Lower leg skin (tissue), 4 donors: ENCODE measurements at regions not wholly inside any gene's neighbourhood (a gene's known extent, or its start where the extent isn't known, plus 50 kb on each side); places are given as distances from the start of the nearest gene placed in this dataset.
"Not testable (repeated sequence)": the region's sequence is repeated elsewhere in the genome, so short reads cannot be mapped to it uniquely, and the experiment has no call there.

ENCODE experiments used
- DNase-seq, 2 donors: peaks; one replicate each; pipeline ENCODE4 v3.0.0-alpha.2; 2019; ENCODE audit warnings: low spot score in 2 of 2
- H3K4me3 ChIP-seq: fragments of 200-600 bp; sonication (generic); 2 replicates; pipeline ENCODE4 v1.5.1; 2017; ENCODE audit warnings: mild to moderate bottlenecking, low read depth; ENCODE audit not compliant: poor library complexity, severe bottlenecking
- CTCF ChIP-seq, 3 donors: fragments of 450-650 bp; IDR thresholded peaks; one replicate each; pipeline ENCODE4 v1.5.1; 2016; ENCODE audit warnings: antibody characterized with exemption in 3 of 3, mild to moderate bottlenecking in 3 of 3, moderate library complexity in 2 of 3
- POLR2A ChIP-seq, 2 donors: fragments of 450-650 bp; IDR thresholded peaks; one replicate each; pipeline ENCODE4 v1.6.1; 2016 to 2017; ENCODE audit warnings: antibody characterized with exemption in 2 of 2, mild to moderate bottlenecking in 1 of 2, moderate library complexity in 1 of 2
- WGBS, 2 donors: methylation state at CpG; one replicate each; pipeline ENCODE4 v1.1.5; 2018; 5-methylcytosine and 5-hydroxymethylcytosine counted together
- intact Hi-C: fragments of 100-400 bp; cut with DNase I; formaldehyde crosslinking; loops from one replicate; pipeline ENCODE4 v1.15.0; 2023; ENCODE audit warnings: low total_unique reads

GRCh38 chr6:68134796-68135195, 500.3 kb upstream of the ADGRB3 start:
- TF ChIP-seq CTCF (IDR thresholded peaks at IDR 0.05) (no peak), POLR2A (IDR thresholded peaks at IDR 0.05) (no peak)
- intact Hi-C loops, result no loop called here
- no peak overlapping the region for H3K4me3 ChIP-seq
- 81 to 89% methylated on average over 4 of the region's 4 CpGs for WGBS, 2 donors
- no peak for DNase-seq

DNA sequence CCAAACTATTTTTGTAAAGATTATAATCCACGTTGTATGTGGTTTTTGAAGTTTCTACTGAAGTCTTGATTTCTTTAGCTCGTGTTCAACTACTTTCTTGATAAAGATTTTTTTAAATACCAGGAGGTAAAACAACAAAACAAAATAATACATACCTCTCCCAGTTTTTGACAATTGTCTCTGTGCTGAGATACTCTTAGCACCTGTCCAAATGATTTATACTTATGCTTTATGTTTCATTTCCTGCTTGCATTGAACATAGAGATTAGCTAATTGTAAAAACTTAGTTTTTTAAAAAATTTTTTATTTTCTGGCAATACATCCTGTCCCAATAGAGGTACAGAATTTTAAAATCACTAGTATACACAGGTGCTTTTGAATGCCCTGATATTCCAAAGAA, 506.9 kb upstream of the ADGRB3 start:
- WGBS, 2 donors, result 59 to 65% methylated on average over 2 of the region's 2 CpGs
- intact Hi-C loops, result no loop called here

GRCh38 chr6:68127074-68127473, 508.0 kb upstream of the ADGRB3 start:
- WGBS, 2 donors, result 92 to 95% methylated on average over 4 of the region's 4 CpGs
- no peak for DNase-seq
- H3K4me3 ChIP-seq, result no peak overlapping the region
- TF ChIP-seq POLR2A (IDR thresholded peaks at IDR 0.05) (no peak), CTCF (IDR thresholded peaks at IDR 0.05) (no peak)
- intact Hi-C loops, result no loop called here

More for the DNA sequence above, 506.9 kb upstream of the ADGRB3 start:
- no peak for TF ChIP-seq CTCF (IDR thresholded peaks at IDR 0.05)
- TF ChIP-seq POLR2A (IDR thresholded peaks at IDR 0.05), result no peak
- no peak for DNase-seq
- H3K4me3 ChIP-seq, result no peak overlapping the region

DNA sequence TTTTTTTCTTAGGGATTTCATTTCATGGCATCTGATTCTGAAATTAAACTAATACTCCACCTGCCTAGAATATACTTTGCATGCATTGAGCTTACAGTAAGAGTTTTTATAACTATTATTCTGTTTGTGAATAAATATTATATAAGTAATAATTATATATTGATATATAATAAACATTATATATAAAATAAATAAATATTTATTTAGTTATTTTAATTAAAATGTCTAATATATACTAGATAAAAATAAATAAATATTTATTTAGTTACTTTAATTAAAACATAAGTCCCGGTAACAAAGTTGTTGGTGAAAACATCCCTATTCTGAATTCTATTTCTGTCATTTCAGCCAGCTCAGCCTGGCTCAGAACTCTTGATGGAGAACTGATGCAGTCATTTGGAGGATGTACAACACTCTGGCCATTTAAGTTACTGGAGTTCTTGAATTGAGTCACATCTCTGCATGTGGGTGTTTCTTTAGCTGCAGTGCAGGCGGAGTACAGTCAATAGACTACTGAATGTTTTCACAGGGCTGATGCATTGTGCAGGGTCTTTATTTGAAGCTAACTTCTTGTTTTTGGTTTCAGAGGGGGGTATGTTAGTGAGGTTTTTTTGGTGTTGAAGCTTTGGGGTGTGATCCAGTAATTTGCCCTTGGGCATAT, 508.9 kb upstream of the ADGRB3 start:
- TF ChIP-seq POLR2A (IDR thresholded peaks at IDR 0.05), result no peak
- TF ChIP-seq CTCF (IDR thresholded peaks at IDR 0.05), result no peak
- no peak overlapping the region for H3K4me3 ChIP-seq
- 93 to 94% methylated on average over 2 of the region's 2 CpGs for WGBS, 2 donors
- DNase-seq, result no peak
- intact Hi-C loops, result no loop called here

- intact Hi-C loops, DNase-seq, H3K4me3 ChIP-seq: not testable (repeated sequence)
- WGBS, 2 donors, result 59 to 80% methylated on average over 2 of the region's 2 CpGs
Observed at GRCh38 chr6:68122975-68123374, 512.1 kb upstream of the ADGRB3 start.

- intact Hi-C loops, result no loop called here
- no peak overlapping the region for H3K4me3 ChIP-seq
- DNase-seq, result no peak
- TF ChIP-seq POLR2A (IDR thresholded peaks at IDR 0.05), result no peak
- TF ChIP-seq CTCF (IDR thresholded peaks at IDR 0.05), result no peak
- 63 to 67% methylated on average over 2 of the region's 2 CpGs for WGBS, 2 donors
Observed at GRCh38 chr6:68122032-68122431, 513.0 kb upstream of the ADGRB3 start.

GRCh38 chr6:68120954-68121353, 514.1 kb upstream of the ADGRB3 start:
- WGBS, 2 donors, result 79 to 90% methylated on average over 2 of the region's 2 CpGs
- DNase-seq, intact Hi-C loops: not testable (repeated sequence)

More at GRCh38 chr6:68120954-68121353, 514.1 kb upstream of the ADGRB3 start:
- not testable (repeated sequence) for H3K4me3 ChIP-seq
